Stimulated activated naive CD8-positive, alpha-beta T cell treated with anti-CD3 and anti-CD28 coated beads, Interleukin-15, Interleukin-2, amounts not matched to agents 100 U/mL and 50 U/mL, for 24 hours (primary cell): ENCODE measurements at regions not wholly inside any gene's neighbourhood (a gene's known extent, or its start where the extent isn't known, plus 50 kb on each side); places are given as distances from the start of the nearest gene placed in this dataset.
"Not testable (repeated sequence)": the region's sequence is repeated elsewhere in the genome, so short reads cannot be mapped to it uniquely, and the experiment has no call there.

Experiments
- ATAC-seq: fragments of 150-1000 bp; cut with Tn5 transposase; one replicate; pipeline ENCODE4 v1.10.0; 2021
- DNase-seq: peaks from one replicate; pipeline ENCODE4 v3.0.0; 2021

DNA sequence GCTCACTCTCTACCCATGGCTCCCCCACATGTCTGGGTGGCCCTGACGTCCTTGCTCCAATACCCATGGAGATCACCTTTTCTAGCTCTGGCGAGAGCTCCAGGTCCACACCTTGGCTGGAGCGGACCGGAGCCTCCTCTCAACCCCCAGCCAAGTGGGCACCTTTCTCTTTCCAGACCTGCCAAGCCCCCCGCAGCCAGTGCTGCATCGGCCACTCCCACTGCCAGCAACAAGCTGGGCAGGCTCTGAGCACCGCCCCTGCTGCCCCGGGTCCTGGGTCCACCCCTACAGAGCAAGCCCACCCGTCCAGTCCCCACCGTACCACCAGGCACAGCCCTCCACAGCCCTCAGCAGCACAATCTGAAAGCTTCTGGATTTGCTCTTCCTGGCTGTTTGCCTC lies 98.2 kb upstream of the C14orf180 start:
- DNase-seq (no peak), ATAC-seq (no peak)

DNA sequence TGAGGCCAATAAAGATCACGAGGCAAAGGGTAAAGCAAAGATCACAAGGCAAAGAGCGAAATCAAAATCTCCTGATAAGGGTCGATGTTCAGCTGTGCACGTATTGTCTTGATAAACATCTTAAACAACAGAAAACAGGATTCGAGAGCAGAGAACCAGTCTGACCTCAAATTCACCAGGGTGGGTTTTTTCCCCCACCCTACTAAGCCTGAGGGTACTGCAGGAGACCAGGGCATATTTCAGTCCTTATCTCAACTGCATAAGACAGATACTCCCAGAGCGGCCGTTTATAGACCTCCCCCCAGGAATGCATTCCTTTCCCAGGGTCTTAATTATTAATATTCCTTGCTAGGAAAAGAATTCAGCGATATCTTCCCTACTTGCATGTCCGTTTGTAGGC lies 97.5 kb upstream of the C14orf180 start:
- not testable (repeated sequence) for DNase-seq, ATAC-seq

DNA sequence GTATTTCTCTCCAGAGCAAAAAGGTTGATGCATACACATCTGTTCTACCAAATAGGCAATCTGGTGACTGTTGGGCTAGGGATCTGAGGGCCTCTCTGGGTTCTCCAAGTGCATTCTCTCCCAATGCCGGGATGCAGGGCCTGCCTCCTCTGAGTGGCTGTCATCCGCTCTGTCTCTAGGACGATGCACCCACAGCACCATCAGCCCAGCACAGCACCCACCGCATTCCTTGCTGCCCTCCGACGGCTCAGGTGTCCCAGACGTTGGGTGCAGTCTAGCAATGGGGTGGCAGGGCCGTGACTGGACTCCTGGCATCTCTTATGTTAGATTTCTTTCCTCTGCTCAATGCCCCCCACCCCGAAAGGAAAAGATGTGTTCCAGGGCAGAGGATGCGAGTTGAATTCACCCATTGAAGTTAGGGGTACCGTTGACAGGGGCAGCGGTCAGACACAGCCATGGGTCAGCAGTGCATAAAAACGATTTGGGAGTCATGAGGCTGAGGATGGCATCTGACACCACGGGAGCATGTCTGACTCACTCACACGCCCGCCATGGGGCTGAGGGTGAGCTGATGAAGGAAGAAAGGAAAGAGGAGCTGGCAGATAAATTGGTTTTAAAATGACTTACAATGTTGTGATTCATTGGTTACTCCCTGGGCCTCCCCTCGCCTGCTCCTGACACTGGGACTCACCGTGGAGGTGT lies 93.2 kb upstream of the C14orf180 start:
- DNase-seq (no peak), ATAC-seq (no peak)

DNA sequence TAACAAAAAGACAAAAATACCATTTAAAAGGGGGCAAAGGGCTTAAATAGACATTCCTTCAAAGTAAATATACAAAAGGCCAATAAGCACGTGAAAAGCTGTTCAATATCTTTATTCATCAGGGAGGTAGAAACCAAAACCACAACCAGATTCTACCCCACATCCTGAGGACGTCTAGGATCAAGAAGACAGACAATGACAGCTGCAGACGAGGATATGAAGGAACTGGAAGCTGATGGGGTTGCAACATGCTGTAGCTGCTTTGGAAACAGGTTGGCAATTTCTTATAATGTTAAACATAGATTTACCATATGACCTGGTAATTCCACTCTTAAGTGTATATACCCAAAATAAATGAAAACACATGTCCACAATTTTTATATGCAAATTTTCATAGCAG lies 85.1 kb upstream of the C14orf180 start:
- ATAC-seq = no peak
- no peak for DNase-seq

DNA sequence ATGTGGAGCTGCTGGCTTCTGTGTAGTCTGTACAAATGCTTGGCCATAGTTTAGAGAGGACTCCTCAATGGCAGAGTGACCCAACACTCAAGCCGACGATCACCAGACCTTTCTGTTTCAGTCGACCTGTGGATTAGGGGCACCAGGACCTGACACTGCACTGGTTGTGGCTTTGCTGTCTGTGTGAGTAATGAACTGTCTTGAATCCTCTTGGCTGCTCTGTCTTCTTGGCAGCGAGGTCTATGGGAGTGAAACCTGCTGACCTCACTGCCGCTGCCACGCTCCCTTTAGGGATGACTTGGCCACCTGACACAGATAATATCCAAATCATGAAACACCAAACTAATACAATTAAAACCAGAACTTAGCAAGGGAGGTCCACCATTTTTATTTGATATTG lies 83.5 kb upstream of the C14orf180 start:
- ATAC-seq (no peak), DNase-seq (no peak)

DNA sequence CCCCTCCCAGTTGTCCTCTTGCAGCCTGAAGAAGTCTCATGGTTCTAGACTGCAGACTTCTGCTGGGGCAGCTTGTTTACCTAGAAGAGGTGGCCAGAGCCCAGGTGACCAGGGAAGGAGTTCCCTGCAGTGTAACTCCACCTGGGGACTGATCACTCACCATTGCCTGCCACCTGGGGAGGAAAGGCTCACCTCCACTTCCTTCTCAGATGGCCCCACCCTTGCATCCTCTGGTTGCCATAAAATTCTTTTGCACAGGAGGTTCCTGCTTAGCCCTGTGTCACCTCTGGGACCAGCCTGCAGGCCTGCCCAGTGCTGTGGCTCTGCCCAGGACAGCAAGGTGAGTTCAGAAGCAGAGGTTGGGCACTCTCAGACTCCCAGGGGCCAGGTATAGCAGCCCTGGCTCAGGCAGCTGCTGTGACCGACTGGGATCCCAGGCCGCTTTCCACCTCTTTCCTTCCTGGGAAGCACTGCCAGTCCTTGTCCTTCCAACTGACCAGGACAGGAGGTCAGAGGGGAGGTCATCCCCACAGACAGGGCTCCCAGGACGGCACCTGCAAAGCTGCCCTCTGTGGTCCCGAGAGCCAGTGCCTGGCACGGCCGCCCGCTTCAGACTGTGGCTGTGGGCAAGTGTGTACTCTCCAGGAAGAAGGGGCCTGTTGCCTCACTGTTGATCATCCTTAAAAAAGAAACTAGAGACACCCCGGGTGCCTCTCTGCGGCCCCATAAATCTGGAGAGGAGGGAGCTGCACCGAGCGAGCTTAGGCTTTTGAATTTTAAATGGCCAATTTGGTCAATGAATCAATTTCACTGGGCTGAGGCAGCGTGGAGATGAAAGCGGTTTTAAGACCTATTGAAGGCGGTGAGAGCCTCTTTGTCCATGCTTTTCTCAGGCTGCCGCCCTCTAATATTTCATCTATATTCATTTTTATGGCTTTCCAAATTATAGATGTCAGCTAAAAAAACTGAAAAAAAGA lies 79.5 kb upstream of the C14orf180 start:
- ATAC-seq (no peak), DNase-seq (no peak)

DNA sequence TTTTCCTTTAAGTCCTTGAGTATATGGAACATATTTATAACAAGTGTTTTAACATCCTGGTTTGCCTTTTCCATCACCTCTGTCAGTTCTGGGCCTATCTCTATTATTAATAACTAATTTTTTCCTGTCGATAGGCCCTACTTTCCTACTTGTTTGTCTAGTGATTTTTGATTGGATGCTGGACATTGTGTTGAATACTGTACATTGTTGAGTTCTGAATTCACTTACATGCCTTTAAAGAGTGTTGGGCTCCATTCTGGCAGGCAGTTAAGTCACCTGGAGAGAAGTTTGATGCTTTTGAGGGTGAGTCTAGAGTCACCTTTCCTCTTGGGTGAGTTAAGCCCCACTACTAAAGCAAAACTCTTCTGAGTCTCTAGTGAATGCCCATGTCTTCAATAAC lies 77.5 kb upstream of the C14orf180 start:
- DNase-seq = no peak
- no peak for ATAC-seq

DNA sequence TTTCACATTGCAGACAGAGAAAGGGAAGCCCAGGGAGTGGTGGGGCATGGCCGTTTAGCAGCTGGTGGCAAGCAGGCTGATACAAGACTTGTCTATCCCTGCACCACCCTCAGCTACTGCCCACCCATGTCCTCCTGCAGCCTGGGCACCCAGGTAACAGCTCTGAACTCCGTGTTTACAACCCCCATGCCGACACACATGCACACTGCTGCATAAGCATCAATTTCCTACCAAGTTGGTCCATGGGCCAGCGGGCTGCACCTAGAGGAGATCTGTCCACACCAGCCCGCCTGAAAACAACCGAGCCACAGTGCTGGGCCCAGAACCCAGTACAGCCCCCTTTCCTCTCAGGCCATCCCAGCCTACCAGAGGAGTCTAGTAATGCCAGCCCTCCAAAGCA lies 75.9 kb upstream of the C14orf180 start:
- ATAC-seq = no peak

DNA sequence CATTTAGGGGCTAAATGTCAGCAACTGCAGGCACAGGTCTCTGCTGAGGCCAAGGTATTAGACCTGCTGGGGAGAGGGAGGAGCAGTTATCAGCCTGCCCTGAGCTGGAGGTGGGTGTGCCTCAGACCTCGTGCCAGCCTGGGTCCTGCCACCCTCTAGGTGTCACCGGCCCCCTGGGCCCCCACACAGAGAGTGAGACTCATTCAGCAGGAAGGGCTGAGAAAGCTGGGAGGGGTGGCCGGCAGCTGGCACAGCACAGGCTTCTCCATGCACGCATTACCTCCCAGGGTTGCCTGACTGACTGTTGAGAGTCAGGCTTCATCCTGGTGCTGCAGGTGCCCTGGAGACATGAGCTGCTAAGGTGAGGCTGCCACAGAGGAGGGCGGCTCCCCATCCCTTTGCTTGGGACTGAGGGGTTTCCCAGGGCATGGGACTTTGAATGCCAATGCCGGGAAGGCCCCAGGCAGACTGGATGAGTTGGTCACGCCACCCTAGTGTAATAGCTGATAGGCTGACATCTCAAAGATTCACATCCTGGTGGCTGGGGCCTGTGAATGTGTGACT lies 75.3 kb upstream of the C14orf180 start:
- DNase-seq = no peak
- peak; percentile 45 for ATAC-seq

More for the DNA sequence above, 75.9 kb upstream of the C14orf180 start:
- DNase-seq = no peak

DNA sequence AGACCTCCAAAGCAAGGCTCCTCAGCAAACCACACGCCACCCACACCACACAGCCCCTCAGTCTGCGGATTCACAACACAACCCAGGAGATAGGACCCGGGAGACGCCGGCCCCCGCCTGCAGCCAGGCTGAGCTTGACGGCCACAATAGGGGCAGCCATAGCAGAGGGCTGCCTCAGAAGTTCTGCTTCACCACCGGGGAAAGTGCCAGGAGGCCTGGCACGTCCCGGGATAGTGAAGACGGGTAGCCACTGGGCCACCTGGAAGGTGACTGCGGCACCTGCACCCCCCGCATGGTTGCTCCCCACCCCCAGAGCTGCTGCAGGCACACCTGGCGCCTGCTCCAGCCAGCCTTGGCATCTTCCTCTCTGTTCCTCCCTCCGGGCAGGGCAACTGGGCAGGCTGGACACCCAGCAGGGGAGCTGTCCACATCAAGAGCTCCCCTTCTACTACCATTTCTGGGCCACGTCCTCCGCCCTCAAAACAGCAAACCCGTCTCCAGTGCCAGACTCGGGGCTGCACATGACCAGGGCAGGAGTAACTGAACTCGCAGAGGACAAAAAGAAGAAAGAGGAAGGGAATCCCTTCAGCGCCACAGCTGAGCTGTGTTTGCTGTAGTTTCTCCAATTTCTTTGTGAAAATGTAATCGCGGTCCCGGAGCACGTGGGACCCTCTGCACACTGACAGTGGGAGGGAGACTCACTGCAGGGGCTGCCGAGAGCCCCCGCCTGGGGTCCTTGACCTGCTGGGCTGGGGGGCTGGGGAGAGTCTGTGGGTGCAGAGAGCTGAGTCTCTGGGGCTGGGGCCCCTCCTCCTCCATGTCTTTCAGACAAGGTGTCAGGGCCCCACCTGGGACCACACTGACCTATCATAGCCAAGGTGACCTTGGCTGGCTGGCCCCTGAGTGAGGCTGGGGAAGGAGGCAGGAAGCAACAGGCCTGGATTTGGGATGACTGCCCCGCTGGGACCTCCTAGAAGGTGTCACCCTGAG lies 74.2 kb upstream of the C14orf180 start:
- ATAC-seq (no peak), DNase-seq (no peak)

DNA sequence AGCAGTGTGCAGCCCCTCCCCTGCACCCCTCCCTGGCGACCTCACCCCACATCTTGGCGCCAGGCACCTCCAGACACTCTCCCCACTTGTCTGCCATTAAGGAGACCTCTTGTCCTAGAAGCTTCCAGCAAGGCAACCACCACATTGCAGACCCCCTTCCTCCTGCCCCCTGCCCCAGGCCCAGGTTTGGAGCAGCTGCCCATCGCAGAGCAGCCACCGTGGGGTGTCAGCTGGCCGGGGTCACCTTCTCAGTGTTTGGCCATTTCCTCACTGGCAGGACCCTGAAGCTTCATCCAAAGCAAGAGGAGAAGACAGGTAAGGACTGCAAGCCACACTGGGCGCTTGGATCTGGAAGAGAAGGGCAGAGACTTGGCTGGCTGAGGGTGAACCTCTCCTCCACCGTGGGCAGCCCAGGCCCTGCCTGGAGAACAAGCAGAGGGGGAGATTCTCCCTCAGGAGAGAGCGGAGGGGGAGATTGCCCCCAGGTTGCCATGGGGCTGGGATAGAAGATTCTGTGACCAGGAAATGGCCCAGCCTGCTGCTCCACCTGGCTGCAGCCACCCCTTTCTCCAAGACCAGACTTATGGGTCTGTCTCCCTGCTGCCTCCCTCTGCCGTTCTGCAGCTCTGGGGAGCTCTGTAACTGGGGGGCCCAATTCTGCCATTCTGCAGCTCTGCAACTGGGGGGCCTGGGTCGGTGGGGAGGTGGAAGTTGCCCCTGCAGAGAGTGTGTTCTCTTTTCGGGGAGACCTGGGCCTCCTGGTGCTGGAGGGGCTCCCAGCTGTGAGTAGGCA lies 72.9 kb upstream of the C14orf180 start:
- DNase-seq (no peak), ATAC-seq (no peak)

DNA sequence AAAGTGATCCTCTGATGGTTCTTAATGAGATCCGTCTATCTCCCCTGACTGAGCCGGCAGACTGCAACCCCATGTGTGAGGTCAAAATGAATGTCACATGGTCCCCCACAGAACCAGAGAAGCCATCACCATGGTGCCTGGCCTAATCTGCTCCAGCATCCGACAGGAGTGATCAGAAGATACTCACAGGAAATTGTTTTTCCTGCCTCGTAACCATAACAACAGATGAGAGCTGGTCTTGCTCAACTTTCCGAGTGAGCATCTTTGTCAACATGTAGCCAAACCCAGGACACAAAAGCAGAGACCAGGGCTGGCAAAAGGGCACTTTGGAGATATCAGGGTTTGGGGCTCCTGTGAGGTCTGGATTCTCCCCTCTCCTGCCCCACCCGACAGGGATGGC lies 72.1 kb upstream of the C14orf180 start:
- ATAC-seq = no peak

DNA sequence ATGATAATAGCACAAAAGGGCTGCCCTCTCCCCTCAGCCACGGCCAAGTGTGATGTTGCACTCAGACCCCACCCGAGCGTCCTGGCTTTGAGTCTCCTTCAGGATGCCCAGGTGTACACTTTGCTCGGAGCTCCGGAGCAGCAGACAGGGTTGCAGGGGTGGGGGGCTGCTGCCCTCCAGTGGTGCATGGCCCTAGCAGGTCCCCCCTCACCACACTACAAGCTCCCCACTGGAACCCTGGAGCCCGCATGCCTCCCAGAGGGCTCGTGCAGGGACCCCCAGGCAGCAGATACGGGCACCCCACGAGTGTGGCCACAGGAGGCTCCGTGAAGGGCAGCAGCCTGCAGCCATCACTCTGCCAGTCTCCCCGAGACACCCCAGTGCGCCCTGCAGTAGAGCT lies 69.9 kb upstream of the C14orf180 start:
- no peak for DNase-seq
- ATAC-seq = no peak

More for the DNA sequence above, 72.1 kb upstream of the C14orf180 start:
- no peak for DNase-seq

DNA sequence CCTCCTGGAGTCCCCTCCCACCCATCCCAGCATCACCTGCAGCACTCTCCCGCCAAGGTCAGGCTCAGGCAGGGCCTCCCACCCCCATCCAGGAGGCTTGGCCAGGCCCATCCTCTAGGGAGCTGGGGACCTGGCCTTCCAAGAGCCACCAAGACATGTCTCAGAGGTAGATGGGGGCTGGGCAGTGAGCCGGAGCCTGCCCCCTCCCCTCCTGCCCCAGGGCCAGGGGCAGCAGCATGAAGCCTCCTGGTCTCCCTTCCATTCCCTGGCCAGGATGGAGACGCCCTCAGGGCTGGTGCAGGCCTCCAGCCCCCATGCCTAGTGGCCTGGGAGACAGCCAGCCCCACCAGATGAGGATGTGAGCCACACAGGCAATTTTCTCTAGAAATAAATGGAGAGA lies 69.3 kb upstream of the C14orf180 start:
- ATAC-seq (no peak), DNase-seq (no peak)

DNA sequence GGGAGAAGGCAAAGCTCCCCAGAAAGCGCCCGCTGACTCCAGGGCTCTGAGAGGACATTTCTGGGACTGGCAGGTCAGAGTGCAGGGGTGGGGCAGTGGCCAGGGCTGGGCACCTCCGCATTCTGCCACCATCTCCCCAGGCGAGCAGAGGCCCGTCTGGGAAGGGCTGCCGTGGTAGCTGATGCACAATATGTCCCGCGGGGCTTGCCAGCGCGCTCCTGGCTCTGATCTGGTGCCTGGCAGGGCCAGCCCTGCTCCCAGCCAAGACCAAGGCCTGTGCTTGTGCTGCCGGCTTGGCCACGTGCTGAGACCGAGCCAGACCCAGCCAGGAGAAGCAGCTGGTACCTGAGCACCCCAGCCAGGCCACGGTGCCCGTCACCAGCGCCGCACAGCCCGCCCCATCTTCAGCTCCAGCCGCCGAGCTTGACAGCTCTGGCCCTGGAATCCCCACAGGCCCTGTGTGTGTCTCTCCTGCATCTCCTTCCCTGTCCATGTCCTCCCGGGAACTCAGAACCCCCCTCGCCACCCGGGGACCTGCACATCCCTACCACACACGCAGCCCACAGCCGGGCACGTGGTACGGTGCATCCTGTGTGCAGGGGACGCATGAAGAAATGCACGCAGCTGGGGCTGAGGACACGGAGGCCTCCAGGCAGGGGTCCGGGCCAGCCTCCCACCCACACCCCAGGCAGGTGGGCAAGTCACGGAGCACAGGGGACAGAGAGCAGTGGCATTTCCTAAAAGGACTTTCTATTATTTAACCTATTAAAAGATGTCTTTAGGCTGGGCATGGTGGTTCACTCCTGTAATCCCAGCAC lies 68.6 kb upstream of the C14orf180 start:
- ATAC-seq = no peak
- no peak for DNase-seq

DNA sequence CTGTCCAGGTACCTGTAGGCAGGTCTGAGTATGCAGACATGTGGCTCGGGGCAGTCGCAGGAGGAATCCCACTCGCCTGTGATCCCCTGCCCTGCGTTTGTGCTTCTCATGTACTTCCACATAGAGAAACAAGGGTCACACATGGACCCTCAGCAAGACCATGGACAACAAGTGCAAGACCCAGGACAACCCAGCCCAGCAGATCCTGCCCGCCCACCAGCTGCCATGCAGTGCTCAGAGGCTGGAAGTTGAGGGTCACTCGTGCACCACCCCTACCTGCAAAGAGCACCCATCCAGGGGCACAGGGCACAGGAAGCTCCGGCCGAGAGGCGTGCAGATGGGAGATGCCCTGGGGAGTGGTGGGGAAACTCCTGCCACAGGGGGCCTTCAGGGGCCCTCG lies 67.5 kb upstream of the C14orf180 start:
- ATAC-seq (no peak), DNase-seq (no peak)

DNA sequence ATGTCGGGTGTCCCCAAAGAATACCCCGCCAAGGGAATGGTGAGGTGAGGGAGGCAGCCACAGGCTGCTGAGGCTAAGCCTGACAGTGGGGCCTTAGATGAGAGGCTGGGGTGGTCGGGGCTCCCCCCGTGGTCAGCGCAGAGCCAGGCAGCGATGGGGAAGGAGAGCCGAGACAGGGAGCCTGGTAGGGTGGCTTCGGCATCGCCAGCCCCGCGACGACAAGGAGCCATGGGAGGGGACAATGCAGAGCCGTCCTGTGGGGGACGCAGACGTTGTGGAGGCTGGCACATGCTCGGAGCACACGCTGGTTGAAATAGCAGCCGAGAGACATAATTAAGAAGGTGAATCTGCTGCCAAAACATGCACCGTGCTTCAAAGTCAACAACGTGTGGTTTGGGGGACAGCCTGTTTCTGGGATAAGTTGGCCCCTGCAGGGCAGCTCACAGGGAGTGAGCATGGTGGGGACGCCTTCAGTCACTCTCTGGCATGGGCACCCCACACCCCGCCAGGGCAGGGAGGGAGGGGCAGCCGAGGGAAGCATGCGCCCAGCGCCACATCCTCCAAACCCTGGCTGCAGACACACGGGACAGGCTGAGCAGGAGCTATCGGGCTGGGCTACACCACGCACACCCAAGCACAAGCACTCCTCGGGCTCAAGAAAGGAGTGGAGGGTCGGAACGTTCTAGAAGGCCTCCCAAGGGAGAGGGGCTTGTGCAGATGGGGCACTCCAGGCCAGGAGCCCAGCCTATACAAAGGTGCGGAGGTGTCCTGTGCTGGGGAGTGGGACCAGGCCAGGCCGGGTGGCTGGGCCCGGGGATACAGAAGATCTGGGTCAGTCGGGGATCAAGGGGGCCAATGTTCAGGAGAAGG lies 66.6 kb upstream of the C14orf180 start:
- DNase-seq = no peak
- ATAC-seq = no peak

DNA sequence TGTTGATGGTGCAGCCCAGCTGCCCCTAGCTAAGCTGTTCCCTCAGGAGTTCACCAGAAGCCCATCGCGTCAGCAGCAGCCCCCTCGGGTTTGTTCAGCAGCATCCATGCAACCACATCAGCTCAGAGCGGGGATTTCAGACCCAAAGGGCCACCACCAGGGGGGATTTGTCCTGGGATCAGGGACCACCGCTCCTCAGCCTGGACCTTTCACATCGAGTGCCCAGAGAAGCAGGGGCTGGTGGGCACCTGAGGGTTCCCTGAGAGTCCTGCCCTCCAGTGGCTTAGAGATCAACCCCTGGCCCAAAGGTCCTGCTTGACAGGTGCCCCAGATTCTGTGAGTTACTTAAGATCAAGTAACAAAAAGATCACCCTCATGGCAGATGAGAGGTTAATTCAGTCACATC lies 65.9 kb upstream of the C14orf180 start:
- ATAC-seq = no peak
- no peak for DNase-seq
